ENCODE measurements at regions not wholly inside any gene's neighbourhood (a gene's known extent, or its start where the extent isn't known, plus 50 kb on each side); places are given as distances from the start of the nearest gene placed in this dataset.

- H3K4me1 ChIP-seq (ENCODE audit: control insufficient read depth, insufficient read depth, low read length) = no peaks in the 10 kb centered on the region
- no peaks in the 10 kb centered on the region for H3K9me3 ChIP-seq (replicated peaks; ENCODE audit: low read length)
- no peak overlapping the region for H3K4me2 ChIP-seq (ENCODE audit: low read length)
- no peaks in the 10 kb centered on the region for H3K36me3 ChIP-seq (ENCODE audit: insufficient read depth, low read length)
- H3K27me3 ChIP-seq (ENCODE audit: control insufficient read depth, insufficient read depth, low read length) = no peaks in the 10 kb centered on the region
- H3K9ac ChIP-seq (ENCODE audit: low read depth, low read length) = no peak overlapping the region
- no peak overlapping the region for H3K4me3 ChIP-seq (ENCODE audit: low read length)
These were observed 213.1 kb downstream of the TRAM1L1 start for GRCh38 chr4:116872308-116872707.

GRCh38 chr4:116870686-116871085 is 214.7 kb downstream of the TRAM1L1 start:
- H3K9ac ChIP-seq (ENCODE audit: low read depth, low read length) = no peak overlapping the region
- no peak overlapping the region for H3K4me3 ChIP-seq (ENCODE audit: low read length)
- H3K36me3 ChIP-seq (ENCODE audit: insufficient read depth, low read length) = no peaks in the 10 kb centered on the region
- H3K9me3 ChIP-seq (replicated peaks; ENCODE audit: low read length) = no peaks in the 10 kb centered on the region
- no peaks in the 10 kb centered on the region for H3K4me1 ChIP-seq (ENCODE audit: control insufficient read depth, insufficient read depth, low read length)
- H3K4me2 ChIP-seq (ENCODE audit: low read length) = no peak overlapping the region
- H3K27me3 ChIP-seq (ENCODE audit: control insufficient read depth, insufficient read depth, low read length) = no peaks in the 10 kb centered on the region

GRCh38 chr4:116866106-116866505 is 219.3 kb downstream of the TRAM1L1 start:
- no peaks in the 10 kb centered on the region for H3K27me3 ChIP-seq (ENCODE audit: control insufficient read depth, insufficient read depth, low read length)
- H3K4me3 ChIP-seq (ENCODE audit: low read length) = no peak overlapping the region
- H3K9ac ChIP-seq (ENCODE audit: low read depth, low read length) = no peak overlapping the region
- H3K4me2 ChIP-seq (ENCODE audit: low read length) = no peak overlapping the region
- H3K4me1 ChIP-seq (ENCODE audit: control insufficient read depth, insufficient read depth, low read length) = no peaks in the 10 kb centered on the region
- H3K9me3 ChIP-seq (replicated peaks; ENCODE audit: low read length) = no peaks in the 10 kb centered on the region
- no peaks in the 10 kb centered on the region for H3K36me3 ChIP-seq (ENCODE audit: insufficient read depth, low read length)

GRCh38 chr4:116862592-116862991 is 222.8 kb downstream of the TRAM1L1 start:
- Histone ChIP-seq H3K4me3 (ENCODE audit: low read length) (no peak overlapping the region), H3K27me3 (ENCODE audit: control insufficient read depth, insufficient read depth, low read length) (no peaks in the 10 kb centered on the region), H3K36me3 (ENCODE audit: insufficient read depth, low read length) (no peaks in the 10 kb centered on the region), H3K9me3 (replicated peaks; ENCODE audit: low read length) (peaks cover 4% of the 10 kb centered on the region), H3K9ac (ENCODE audit: low read depth, low read length) (no peak overlapping the region), H3K4me2 (ENCODE audit: low read length) (no peak overlapping the region), H3K4me1 (ENCODE audit: control insufficient read depth, insufficient read depth, low read length) (no peaks in the 10 kb centered on the region)

- H3K36me3 ChIP-seq (ENCODE audit: insufficient read depth, low read length) = no peaks in the 10 kb centered on the region
- no peak overlapping the region for H3K4me3 ChIP-seq (ENCODE audit: low read length)
- no peak overlapping the region for H3K4me2 ChIP-seq (ENCODE audit: low read length)
- H3K9ac ChIP-seq (ENCODE audit: low read depth, low read length) = no peak overlapping the region
- no peaks in the 10 kb centered on the region for H3K27me3 ChIP-seq (ENCODE audit: control insufficient read depth, insufficient read depth, low read length)
- H3K9me3 ChIP-seq (replicated peaks; ENCODE audit: low read length) = peaks cover 4% of the 10 kb centered on the region
- H3K4me1 ChIP-seq (ENCODE audit: control insufficient read depth, insufficient read depth, low read length) = no peaks in the 10 kb centered on the region
These were observed 224.5 kb downstream of the TRAM1L1 start for GRCh38 chr4:116860891-116861290.

GRCh38 chr4:116849620-116850019 is 235.8 kb downstream of the TRAM1L1 start:
- no peak overlapping the region for H3K4me3 ChIP-seq (ENCODE audit: low read length)
- H3K27me3 ChIP-seq (ENCODE audit: control insufficient read depth, insufficient read depth, low read length) = no peaks in the 10 kb centered on the region
- H3K4me2 ChIP-seq (ENCODE audit: low read length) = no peak overlapping the region
- H3K9me3 ChIP-seq (replicated peaks; ENCODE audit: low read length) = peaks cover 4% of the 10 kb centered on the region
- no peak overlapping the region for H3K9ac ChIP-seq (ENCODE audit: low read depth, low read length)
- H3K36me3 ChIP-seq (ENCODE audit: insufficient read depth, low read length) = no peaks in the 10 kb centered on the region
- H3K4me1 ChIP-seq (ENCODE audit: control insufficient read depth, insufficient read depth, low read length) = no peaks in the 10 kb centered on the region

- Histone ChIP-seq H3K36me3 (ENCODE audit: insufficient read depth, low read length) (no peaks in the 10 kb centered on the region), H3K9me3 (replicated peaks; ENCODE audit: low read length) (peaks cover 4% of the 10 kb centered on the region), H3K9ac (ENCODE audit: low read depth, low read length) (no peak overlapping the region), H3K4me1 (ENCODE audit: control insufficient read depth, insufficient read depth, low read length) (no peaks in the 10 kb centered on the region), H3K4me3 (ENCODE audit: low read length) (no peak overlapping the region), H3K4me2 (ENCODE audit: low read length) (no peak overlapping the region), H3K27me3 (ENCODE audit: control insufficient read depth, insufficient read depth, low read length) (no peaks in the 10 kb centered on the region)
These were observed 237.8 kb downstream of the TRAM1L1 start for GRCh38 chr4:116847616-116848015.

- Histone ChIP-seq H3K36me3 (ENCODE audit: insufficient read depth, low read length) (no peaks in the 10 kb centered on the region), H3K9me3 (replicated peaks; ENCODE audit: low read length) (no peaks in the 10 kb centered on the region), H3K4me2 (ENCODE audit: low read length) (no peak overlapping the region), H3K4me3 (ENCODE audit: low read length) (no peak overlapping the region), H3K4me1 (ENCODE audit: control insufficient read depth, insufficient read depth, low read length) (no peaks in the 10 kb centered on the region), H3K27me3 (ENCODE audit: control insufficient read depth, insufficient read depth, low read length) (no peaks in the 10 kb centered on the region), H3K9ac (ENCODE audit: low read depth, low read length) (no peak overlapping the region)
These were observed 245.6 kb downstream of the TRAM1L1 start for GRCh38 chr4:116839826-116840225.

- H3K27me3 ChIP-seq (ENCODE audit: control insufficient read depth, insufficient read depth, low read length) = no peaks in the 10 kb centered on the region
- no peak overlapping the region for H3K4me2 ChIP-seq (ENCODE audit: low read length)
- no peak overlapping the region for H3K9ac ChIP-seq (ENCODE audit: low read depth, low read length)
- H3K36me3 ChIP-seq (ENCODE audit: insufficient read depth, low read length) = no peaks in the 10 kb centered on the region
- no peaks in the 10 kb centered on the region for H3K4me1 ChIP-seq (ENCODE audit: control insufficient read depth, insufficient read depth, low read length)
- no peaks in the 10 kb centered on the region for H3K9me3 ChIP-seq (replicated peaks; ENCODE audit: low read length)
- no peak overlapping the region for H3K4me3 ChIP-seq (ENCODE audit: low read length)
These were observed 246.8 kb downstream of the TRAM1L1 start for GRCh38 chr4:116838609-116839008.

GRCh38 chr4:116829187-116829586 is 256.2 kb downstream of the TRAM1L1 start:
- Histone ChIP-seq H3K9me3 (replicated peaks; ENCODE audit: low read length) (no peaks in the 10 kb centered on the region), H3K9ac (ENCODE audit: low read depth, low read length) (no peak overlapping the region), H3K36me3 (ENCODE audit: insufficient read depth, low read length) (no peaks in the 10 kb centered on the region), H3K4me3 (ENCODE audit: low read length) (no peak overlapping the region), H3K4me2 (ENCODE audit: low read length) (no peak overlapping the region), H3K4me1 (ENCODE audit: control insufficient read depth, insufficient read depth, low read length) (no peaks in the 10 kb centered on the region), H3K27me3 (ENCODE audit: control insufficient read depth, insufficient read depth, low read length) (no peaks in the 10 kb centered on the region)

- Histone ChIP-seq H3K4me3 (ENCODE audit: low read length) (no peak overlapping the region), H3K9ac (ENCODE audit: low read depth, low read length) (no peak overlapping the region), H3K27me3 (ENCODE audit: control insufficient read depth, insufficient read depth, low read length) (no peaks in the 10 kb centered on the region), H3K4me1 (ENCODE audit: control insufficient read depth, insufficient read depth, low read length) (no peaks in the 10 kb centered on the region), H3K9me3 (replicated peaks; ENCODE audit: low read length) (no peaks in the 10 kb centered on the region), H3K36me3 (ENCODE audit: insufficient read depth, low read length) (no peaks in the 10 kb centered on the region), H3K4me2 (ENCODE audit: low read length) (no peak overlapping the region)
These were observed 261.2 kb downstream of the TRAM1L1 start for GRCh38 chr4:116824172-116824571.

GRCh38 chr4:116811730-116812129 is 273.6 kb downstream of the TRAM1L1 start:
- Histone ChIP-seq H3K36me3 (ENCODE audit: insufficient read depth, low read length) (no peaks in the 10 kb centered on the region), H3K9me3 (replicated peaks; ENCODE audit: low read length) (peaks cover 8% of the 10 kb centered on the region), H3K4me3 (ENCODE audit: low read length) (no peak overlapping the region), H3K27me3 (ENCODE audit: control insufficient read depth, insufficient read depth, low read length) (no peaks in the 10 kb centered on the region), H3K4me2 (ENCODE audit: low read length) (no peak overlapping the region), H3K4me1 (ENCODE audit: control insufficient read depth, insufficient read depth, low read length) (no peaks in the 10 kb centered on the region), H3K9ac (ENCODE audit: low read depth, low read length) (no peak overlapping the region)

All from skeletal muscle satellite cell (primary cell).